Gastroesophageal sphincter (tissue), 4 donors: ENCODE measurements at regions not wholly inside any gene's neighbourhood (a gene's known extent, or its start where the extent isn't known, plus 50 kb on each side); places are given as distances from the start of the nearest gene placed in this dataset.
A peak's percentile ranks its signal among the peaks of the same experiment; 100 is the strongest.
"Not testable (repeated sequence)": the region's sequence is repeated elsewhere in the genome, so short reads cannot be mapped to it uniquely, and the experiment has no call there.

Experiments
- ATAC-seq: fragments of 150-250 bp; one replicate; pipeline ENCODE4 v1.9.1; 2016; ENCODE audit warnings: mild to moderate bottlenecking, moderate library complexity
- H3K27ac ChIP-seq, 4 donors: fragments of 200-600 bp; sonication (generic) in 3 of 4; 1 replicate in 3 of 4; 2 replicates in 1 of 4; pipeline ENCODE4 v1.5.1; 2016 to 2019
- H3K27me3 ChIP-seq: fragments of 200-600 bp; sonication (generic); one replicate; pipeline ENCODE4 v1.5.1; 2019
- H3K36me3 ChIP-seq, 2 donors: fragments of 200-600 bp; sonication (generic); one replicate each; pipeline ENCODE4 v1.5.1; 2019; ENCODE audit warnings: control low read depth in 1 of 2
- H3K4me1 ChIP-seq, 3 donors: fragments of 200-600 bp; sonication (generic); 1 replicate in 2 of 3; 2 replicates in 1 of 3; pipeline ENCODE4 v1.5.1; 2016 to 2019; ENCODE audit warnings: control low read depth in 2 of 3
- H3K4me3 ChIP-seq, 2 donors: fragments of 200-600 bp; sonication (generic); one replicate each; pipeline ENCODE4 v1.5.1; 2019; ENCODE audit warnings: mild to moderate bottlenecking in 1 of 2, moderate library complexity in 1 of 2
- H3K9me3 ChIP-seq, 3 donors: fragments of 200-600 bp; sonication (generic); one replicate each; pipeline ENCODE4 v1.5.1; 2017 to 2019; ENCODE audit warnings: control low read depth in 2 of 3
- EP300 ChIP-seq: sonication (generic); formaldehyde crosslinking; IDR thresholded peaks from one replicate; pipeline ENCODE4 v1.6.1; 2017; ENCODE audit warnings: antibody characterized with exemption, mild to moderate bottlenecking
- POLR2A ChIP-seq, 2 donors: fragments of 450-650 bp; IDR thresholded peaks; one replicate each; pipeline ENCODE4 v1.6.1; 2017; ENCODE audit warnings: antibody characterized with exemption in 2 of 2, mild to moderate bottlenecking in 2 of 2, moderate library complexity in 1 of 2
- POLR2AphosphoS5 ChIP-seq: sonication (generic); formaldehyde crosslinking; IDR thresholded peaks from one replicate; pipeline ENCODE4 v1.6.1; 2017; ENCODE audit warnings: antibody characterized with exemption
- WGBS, 2 donors: methylation state at CpG; one replicate each; pipeline ENCODE4 v1.1.5; 2018; ENCODE audit warnings: low coverage in 1 of 2; 5-methylcytosine and 5-hydroxymethylcytosine counted together
- TF ChIP-seq, protein P1 (sequence below), 4 experiments: fragments of 200-600 bp in 2 of 4; fragments of 450-650 bp in 2 of 4; sonication (generic) in 1 of 4; IDR thresholded peaks; one replicate each; pipeline ENCODE4 v1.5.1; 2017 to 2019; ENCODE audit warnings: antibody characterized with exemption in 4 of 4, mild to moderate bottlenecking in 2 of 4, moderate library complexity in 2 of 4

DNA sequence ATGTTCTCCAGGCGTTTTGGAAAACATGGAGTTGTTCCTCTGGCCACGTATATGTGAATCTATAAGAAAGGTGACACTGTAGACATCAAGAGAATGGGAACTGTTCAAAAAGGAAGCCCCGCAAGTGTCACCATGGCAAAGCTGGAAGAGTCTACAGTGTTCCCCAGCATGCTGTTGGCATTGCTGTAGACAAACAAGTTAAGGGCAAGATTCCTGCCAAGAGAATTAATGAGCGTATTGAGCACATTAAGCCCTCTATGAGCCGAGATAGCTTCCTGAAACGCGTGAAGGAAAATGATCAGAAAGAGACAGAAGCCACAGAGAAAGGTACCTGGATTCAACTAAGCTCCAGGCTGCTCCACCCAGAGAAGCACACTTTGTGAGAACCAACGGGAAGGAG is 92.5 kb upstream of the EIF5 start:
- H3K27me3 ChIP-seq = peaks cover 16% of the 10 kb centered on the region
- no peak overlapping the region for H3K27ac ChIP-seq
- ATAC-seq = no peak
- no peak overlapping the region for H3K4me3 ChIP-seq
- H3K9me3 ChIP-seq = peaks cover 0 to 26% (median 0%) of the 10 kb centered on the region in 3 donors
- H3K36me3 ChIP-seq = no peaks in the 10 kb centered on the region
- peaks cover 0 to 5% (median 3%) of the 10 kb centered on the region in 3 donors for H3K4me1 ChIP-seq
- TF ChIP-seq POLR2A (IDR thresholded peaks at IDR 0.05) (no peak), POLR2AphosphoS5 (no peak), EP300 (no peak)
- TF ChIP-seq, protein P1, sequence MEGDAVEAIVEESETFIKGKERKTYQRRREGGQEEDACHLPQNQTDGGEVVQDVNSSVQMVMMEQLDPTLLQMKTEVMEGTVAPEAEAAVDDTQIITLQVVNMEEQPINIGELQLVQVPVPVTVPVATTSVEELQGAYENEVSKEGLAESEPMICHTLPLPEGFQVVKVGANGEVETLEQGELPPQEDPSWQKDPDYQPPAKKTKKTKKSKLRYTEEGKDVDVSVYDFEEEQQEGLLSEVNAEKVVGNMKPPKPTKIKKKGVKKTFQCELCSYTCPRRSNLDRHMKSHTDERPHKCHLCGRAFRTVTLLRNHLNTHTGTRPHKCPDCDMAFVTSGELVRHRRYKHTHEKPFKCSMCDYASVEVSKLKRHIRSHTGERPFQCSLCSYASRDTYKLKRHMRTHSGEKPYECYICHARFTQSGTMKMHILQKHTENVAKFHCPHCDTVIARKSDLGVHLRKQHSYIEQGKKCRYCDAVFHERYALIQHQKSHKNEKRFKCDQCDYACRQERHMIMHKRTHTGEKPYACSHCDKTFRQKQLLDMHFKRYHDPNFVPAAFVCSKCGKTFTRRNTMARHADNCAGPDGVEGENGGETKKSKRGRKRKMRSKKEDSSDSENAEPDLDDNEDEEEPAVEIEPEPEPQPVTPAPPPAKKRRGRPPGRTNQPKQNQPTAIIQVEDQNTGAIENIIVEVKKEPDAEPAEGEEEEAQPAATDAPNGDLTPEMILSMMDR (IDR thresholded peaks at IDR 0.05) = no peak
- WGBS, 2 donors = 87 to 90% methylated on average over 7 to 8 of the region's 8 CpGs

- H3K4me1 ChIP-seq = peaks cover 0 to 5% (median 3%) of the 10 kb centered on the region in 3 donors
- no peak for ATAC-seq
- H3K27me3 ChIP-seq = peaks cover 16% of the 10 kb centered on the region
- WGBS, 2 donors = 90 to 93% methylated on average over 6 of the region's 7 CpGs
- H3K9me3 ChIP-seq = peaks cover 0 to 9% (median 0%) of the 10 kb centered on the region in 3 donors
- H3K4me3 ChIP-seq = no peak overlapping the region
- H3K36me3 ChIP-seq = no peaks in the 10 kb centered on the region
- TF ChIP-seq POLR2A (IDR thresholded peaks at IDR 0.05) = no peak
- no peak for TF ChIP-seq POLR2AphosphoS5
- TF ChIP-seq EP300 = no peak
- TF ChIP-seq, protein P1 (IDR thresholded peaks at IDR 0.05) = no peak
- H3K27ac ChIP-seq = no peak overlapping the region
Observed at GRCh38 chr14:103243764-103244737, 90.0 kb upstream of the EIF5 start.

GRCh38 chr14:103245624-103246031 is 88.4 kb upstream of the EIF5 start:
- 0 to 27% methylated on average over 1 to 3 of the region's 3 CpGs for WGBS, 2 donors
- peak; percentile 33 for TF ChIP-seq POLR2AphosphoS5
- H3K27ac ChIP-seq = peak overlapping the region in 1 of 4 donors; percentile 32
- not testable (repeated sequence) for H3K36me3 ChIP-seq, H3K4me1 ChIP-seq, ATAC-seq, H3K4me3 ChIP-seq, H3K9me3 ChIP-seq
- H3K27me3 ChIP-seq = peaks cover 12% of the 10 kb centered on the region

GRCh38 chr14:103246070-103246469 is 88.0 kb upstream of the EIF5 start:
- Histone ChIP-seq H3K9me3 (no peaks in the 10 kb centered on the region), H3K4me1 (peaks cover 0 to 5% (median 3%) of the 10 kb centered on the region in 3 donors), H3K27ac (peak overlapping the region in 1 of 4 donors; percentile 32), H3K27me3 (peaks cover 7% of the 10 kb centered on the region), H3K4me3 (no peak overlapping the region), H3K36me3 (no peaks in the 10 kb centered on the region)
- TF ChIP-seq POLR2AphosphoS5 = no peak
- TF ChIP-seq, protein P1 (IDR thresholded peaks at IDR 0.05) = no peak
- TF ChIP-seq POLR2A (IDR thresholded peaks at IDR 0.05) = no peak
- no peak for TF ChIP-seq EP300
- ATAC-seq = no peak
- WGBS, 2 donors = 29 to 83% methylated on average over 1 to 2 of the region's 2 CpGs

DNA sequence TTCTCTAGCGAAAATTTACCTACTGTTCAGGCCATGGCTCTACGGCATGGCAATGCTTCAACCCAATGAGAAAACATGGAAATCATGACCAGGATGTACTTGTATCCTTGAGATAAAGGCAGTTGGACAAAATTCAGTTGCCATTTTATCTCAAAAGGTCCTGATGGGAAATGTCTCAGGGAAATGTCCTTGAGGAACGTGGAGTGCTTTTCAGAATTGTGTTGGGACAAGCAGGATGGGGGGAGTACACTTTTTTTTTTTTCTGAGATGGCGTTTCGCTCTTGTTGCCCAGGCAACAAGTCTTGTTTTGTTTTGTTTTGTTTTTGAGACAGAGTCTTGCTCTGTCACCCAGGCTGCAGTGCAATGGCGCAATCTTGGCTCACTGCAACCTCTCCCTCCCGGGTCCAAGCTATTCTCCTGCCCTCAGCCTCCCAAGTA is 86.8 kb upstream of the EIF5 start:
- no peak for TF ChIP-seq POLR2AphosphoS5
- TF ChIP-seq POLR2A (IDR thresholded peaks at IDR 0.05) = no peak
- TF ChIP-seq, protein P1 (IDR thresholded peaks at IDR 0.05) = no peak
- TF ChIP-seq EP300 = no peak
- no peak for ATAC-seq

More for the DNA sequence above, 86.8 kb upstream of the EIF5 start:
- Histone ChIP-seq H3K36me3 (no peaks in the 10 kb centered on the region), H3K4me3 (no peak overlapping the region), H3K27ac (no peak overlapping the region), H3K27me3 (peaks cover 8% of the 10 kb centered on the region), H3K9me3 (peaks cover 0 to 7% (median 0%) of the 10 kb centered on the region in 3 donors), H3K4me1 (peaks cover 0 to 5% (median 3%) of the 10 kb centered on the region in 3 donors)
- 70 to 85% methylated on average over 3 to 7 of the region's 7 CpGs for WGBS, 2 donors
